ENCODE measurements at regions not wholly inside any gene's neighbourhood (a gene's known extent, or its start where the extent isn't known, plus 50 kb on each side); places are given as distances from the start of the nearest gene placed in this dataset.
"Not testable (repeated sequence)": the region's sequence is repeated elsewhere in the genome, so short reads cannot be mapped to it uniquely, and the experiment has no call there.

DNA sequence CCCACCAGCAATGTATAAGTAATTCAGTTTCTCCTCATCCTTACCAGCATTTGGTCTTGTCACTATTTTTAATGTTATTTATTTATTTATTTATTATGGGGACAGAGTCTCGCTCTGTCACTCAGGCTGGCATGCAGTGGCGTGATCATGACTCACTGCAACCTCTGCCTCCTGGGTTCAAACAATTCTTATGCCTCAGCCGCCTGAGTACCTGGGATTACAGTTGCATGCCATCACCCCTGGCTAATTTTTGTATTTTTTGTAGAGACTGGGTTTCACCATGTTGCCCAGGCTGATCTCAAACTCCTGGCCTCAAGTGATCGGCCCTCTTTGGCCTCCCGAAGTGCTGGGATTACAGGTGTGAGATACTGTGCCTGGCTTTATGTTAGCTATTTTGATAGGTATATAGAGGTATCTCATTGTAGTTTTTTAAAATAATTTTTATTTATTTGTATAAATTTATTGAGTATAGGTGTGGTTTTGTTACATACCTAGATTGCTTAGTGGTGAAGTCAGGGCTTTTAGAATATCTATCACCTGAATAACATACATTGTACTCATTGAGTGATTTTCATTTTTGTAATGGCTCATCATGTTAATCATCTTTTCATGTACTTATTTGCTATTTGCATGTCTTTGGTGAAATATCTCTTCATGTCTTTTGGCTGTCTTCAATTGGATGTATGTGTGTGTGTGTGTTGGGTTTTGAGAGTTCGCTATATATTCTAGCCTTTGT lies 53.3 kb downstream of the TANC2 start:
- DNase-seq (ENCODE audit: low spot score), result no peak

DNA sequence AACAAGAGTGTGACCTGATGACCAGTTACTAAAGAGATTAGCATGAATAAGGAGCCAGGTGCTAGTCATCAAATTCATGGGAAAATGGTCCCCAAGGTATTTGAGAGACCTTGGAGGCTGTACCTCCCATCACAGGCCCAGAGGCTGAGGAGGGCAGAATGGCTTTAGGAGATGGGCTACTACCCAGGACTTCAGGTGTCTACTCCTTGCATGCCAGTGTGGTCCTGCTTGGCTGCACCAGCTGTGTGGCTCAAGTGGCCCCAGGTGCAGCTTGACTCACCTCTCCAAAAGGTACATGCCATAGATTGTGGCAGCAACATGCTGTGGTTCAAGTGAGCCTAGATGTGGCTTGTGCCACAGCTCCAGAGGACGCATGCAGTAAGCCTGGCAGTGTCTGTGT lies 56.5 kb downstream of the TANC2 start:
- no peak for DNase-seq (ENCODE audit: low spot score)

DNA sequence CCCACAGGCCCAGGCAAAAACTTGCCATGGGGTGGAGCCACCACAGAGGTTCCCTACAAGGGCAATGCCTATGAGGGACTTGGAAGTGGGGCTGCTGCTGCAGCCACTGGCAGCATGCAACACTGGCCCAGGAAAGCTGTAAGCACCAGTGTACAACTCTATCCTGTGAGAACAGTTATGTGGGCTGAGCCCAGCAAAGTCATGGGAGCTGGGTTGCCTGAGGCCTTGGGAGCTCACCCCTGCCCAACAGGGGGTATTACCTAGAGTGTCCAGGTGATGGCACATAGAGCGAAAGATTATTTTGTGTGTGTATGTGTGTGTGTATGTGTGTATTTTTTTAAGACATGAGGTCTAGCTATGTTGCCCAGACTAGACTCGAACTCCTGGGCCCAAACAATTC lies 57.0 kb downstream of the TANC2 start:
- no peak for DNase-seq (ENCODE audit: low spot score)

DNA sequence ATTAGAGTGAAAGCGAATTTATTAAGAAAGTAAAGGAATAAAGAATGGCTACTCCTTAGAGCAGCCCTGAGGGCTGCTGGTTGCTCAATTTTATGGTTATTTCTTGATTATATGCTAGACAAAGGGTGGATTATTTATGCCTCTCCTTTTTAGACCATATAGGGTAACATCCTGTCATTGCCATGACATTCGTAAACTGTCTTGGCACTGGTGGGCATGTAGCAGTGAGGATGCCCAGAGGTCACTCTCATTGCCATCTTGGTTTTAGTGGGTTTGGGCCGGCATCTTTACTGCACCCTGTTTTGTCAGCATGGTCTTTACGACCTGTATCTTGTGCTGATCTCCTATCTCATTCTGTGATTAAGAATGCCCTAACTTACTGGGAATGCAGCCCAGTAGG lies 58.2 kb downstream of the TANC2 start:
- DNase-seq (ENCODE audit: low spot score), result no peak

DNA sequence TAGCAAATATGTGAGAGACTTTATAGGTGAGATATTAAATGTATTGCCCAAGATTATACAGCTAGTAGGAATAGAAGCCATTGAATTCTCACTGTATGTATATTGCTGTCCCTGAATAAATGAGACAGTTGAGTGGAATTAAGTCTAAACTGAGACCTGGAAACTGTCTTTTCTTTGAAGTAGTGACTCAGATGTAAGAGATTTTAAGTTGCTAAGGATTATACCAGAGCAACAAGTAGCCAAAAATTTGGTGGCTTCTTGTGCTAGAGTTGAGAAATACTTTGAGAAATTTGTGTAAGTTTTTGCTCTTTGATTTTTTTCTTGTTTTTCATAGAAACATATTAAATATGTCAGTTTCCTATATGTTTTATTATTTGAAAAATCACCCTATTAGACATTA lies 58.7 kb downstream of the TANC2 start:
- DNase-seq (ENCODE audit: low spot score), result no peak

DNA sequence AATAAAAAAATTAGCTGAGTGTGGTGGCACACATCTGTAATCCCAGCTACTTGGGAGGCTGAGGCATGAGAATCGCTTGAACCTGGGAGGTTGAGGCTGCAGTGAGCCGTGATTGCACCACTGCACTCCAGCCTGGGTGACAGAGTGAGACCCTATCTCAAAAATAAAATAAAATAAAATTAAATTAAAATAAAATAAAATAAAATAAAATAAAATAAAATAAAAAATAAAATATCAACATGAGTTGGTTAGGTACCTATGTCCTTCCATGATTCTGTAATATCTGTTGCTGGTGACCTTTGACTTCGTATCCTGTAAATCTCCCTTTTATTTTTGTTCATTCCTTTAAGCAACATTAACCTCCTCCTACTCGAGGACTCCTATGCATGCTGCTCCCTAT lies 59.6 kb downstream of the TANC2 start:
- not testable (repeated sequence) for DNase-seq (ENCODE audit: low spot score)

DNA sequence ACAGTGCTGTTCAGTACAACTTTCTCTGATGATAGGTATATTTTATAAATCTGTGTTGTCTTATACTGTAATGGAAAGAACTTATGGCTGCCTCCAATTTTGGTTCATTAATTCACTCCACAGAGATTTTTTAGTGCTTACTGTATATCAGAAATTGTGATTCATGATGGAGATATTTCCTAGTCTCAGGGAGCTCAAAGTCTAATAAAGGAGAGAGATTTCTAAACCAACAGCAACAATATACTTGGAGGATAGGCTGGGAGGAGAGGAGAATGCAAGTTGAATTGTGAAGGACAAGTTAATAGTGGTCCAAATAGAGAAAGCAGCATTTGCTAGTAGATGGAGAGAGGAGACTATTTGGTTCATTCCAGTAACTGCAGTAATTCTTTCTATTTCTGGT lies 63.5 kb downstream of the TANC2 start:
- no peak for DNase-seq (ENCODE audit: low spot score)

DNA sequence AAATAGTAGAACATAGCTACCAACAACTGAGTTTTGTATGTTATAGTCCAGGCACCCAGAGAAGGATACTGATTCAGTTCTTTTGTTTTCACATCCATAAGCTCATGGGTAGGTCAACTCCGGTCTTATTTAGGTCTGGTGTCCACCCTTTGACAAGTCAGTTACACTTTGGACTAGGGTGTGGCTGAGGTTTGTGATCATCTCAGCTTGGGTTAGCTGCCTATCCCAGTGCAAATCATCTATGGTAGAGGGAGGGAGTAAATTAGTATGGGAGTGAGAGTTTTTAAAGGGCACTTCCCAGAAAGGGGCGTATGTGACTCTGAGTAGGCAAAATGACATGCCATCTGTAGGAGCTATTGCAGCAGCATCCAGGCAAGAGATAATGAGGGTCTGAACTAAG lies 66.1 kb downstream of the TANC2 start:
- no peak for DNase-seq (ENCODE audit: low spot score)

DNA sequence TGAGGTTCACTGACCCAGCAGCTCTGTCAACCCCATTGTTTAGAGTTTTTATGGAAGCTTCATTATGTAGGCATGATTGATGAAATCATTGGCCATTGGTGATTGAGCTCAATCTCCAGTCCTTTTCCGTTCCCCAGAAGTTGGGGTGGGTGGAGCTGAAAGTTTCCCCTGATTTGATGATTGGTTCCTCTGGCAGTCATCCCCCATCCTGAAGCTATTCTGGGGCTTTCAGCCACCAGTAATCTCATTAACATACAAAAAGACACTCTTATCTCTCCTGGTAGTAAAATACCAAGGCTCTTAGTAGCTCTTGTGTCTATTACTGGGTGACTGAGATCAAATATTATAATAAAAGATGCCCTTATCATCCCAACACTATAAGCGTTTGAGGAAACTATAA lies 67.1 kb downstream of the TANC2 start:
- DNase-seq (ENCODE audit: low spot score), result no peak

DNA sequence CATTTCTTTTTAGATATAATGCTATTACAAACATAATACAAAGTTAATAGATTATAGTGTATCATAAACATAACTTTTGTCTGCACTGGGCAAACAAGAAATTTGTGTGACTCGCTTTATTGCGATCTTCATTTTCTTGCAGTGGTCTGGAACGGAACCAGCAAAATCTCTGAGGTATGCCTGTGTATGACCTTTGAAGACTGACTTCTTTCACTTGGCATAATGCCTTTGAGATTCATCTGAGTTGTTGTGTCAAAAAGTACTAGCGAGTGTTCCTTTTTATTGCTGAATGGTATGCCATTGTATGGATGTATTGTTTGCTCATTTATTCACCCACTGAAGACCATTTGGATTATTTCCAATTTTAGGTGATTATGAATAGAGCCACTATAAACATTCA lies 69.2 kb downstream of the TANC2 start:
- no peak for DNase-seq (ENCODE audit: low spot score)

DNA sequence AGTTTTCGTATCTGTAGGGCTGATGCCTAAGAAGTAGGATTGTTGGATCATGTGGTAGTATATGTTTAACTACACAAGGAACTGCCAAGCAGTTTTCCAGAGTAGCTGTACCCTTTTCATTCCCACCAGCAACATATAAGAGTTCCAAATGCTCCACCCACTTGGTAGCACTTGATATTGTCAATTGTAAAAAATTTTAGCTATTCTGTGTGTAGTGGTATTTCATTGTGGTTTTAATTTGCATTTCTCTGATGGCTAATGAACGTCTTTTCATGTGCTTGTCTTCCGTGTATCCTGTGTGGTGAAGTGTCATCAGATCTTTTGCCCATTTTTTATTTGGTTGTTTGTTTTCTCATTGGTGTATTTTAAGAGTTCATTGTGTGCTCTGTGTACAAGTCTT lies 69.7 kb downstream of the TANC2 start:
- DNase-seq (ENCODE audit: low spot score), result no peak

DNA sequence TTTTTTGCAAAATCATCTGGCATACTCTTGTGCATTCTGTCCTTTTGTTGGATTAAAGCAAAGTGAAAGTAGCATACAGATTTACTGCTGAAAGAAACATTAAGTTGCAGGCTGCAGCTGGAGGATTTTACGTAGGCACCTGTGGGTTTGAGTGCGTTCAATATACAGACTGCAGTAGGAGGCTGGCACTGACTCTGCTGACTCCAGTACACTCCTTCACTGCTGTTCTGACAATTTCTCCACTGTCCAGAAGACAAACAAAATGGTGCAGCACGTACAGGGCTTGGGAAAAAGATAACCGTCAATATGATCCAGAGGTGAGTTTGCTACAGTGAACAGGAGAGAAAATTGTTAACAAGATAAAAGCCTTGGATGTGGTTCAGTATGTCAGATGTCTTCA lies 73.3 kb downstream of the TANC2 start:
- no peak for DNase-seq (ENCODE audit: low spot score)

DNA sequence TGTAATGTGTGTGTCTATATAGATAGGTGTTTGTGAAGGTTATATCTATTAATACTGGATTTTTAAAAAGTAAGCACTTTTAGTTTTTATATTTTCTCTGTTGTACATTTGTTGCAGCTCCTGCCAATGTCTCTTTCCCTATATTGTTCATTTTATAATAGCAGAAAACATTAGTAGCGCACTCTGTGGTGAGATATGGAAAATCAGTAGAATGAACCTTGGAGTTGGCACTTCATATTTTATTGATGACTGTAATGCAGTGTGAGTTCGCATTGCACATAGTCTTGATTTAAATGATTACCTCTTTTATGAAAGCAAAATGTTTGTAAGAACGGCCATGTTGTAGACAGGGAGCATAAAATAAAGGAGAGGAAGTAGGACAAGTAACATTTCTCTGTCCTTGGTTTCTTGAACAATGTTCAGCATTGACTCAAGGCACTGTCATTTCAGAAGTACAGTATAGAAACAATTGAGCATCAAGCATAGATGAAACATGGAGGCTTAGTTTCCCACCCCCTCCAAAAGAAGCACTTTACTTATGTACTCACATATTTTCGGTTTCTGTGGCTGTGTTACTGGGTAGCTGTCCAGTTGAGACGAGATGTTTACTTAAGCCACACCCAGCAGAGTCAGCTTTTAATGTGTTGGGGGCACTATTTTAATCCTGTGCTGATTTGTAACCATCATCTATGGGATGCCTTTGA lies 74.0 kb downstream of the TANC2 start:
- no peak for DNase-seq (ENCODE audit: low spot score)

DNA sequence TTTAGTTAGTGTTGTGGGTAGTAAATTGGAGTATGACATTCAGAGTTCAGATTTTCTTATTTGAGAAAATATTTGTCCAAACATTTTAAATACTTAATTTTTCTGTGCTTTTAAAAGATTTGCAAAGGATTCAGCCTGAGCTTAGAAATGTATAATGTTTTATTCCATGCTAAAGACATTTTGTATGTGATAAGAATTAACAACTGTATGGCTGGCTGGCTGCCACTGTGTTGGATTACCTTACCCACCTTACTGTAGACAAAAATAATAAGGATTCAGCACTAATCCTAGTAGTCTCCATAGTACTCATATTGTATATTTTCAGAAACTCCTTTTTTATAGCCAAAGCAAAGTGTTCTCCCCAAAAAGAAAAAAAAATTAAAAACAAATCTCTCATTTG lies 74.8 kb downstream of the TANC2 start:
- DNase-seq (ENCODE audit: low spot score), result no peak

DNA sequence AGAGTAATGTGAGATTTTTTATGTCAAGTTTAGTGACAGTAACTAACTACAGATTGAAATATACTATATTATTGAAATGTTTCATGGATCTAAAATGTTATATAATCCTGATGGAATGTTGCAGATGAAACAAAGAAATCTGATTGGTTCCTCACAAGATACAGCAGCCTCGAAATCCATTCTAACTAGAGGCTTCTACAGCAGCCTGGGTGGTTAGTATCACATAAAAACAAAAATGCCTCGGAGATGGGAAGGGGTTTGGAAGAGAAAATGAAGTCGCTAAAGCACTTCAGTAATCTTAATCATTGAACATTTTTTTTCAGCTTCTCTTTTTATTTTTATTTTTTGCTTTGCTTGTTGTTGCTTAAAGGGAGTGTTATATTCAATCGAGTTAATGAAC lies 75.2 kb downstream of the TANC2 start:
- DNase-seq (ENCODE audit: low spot score), result no peak

DNA sequence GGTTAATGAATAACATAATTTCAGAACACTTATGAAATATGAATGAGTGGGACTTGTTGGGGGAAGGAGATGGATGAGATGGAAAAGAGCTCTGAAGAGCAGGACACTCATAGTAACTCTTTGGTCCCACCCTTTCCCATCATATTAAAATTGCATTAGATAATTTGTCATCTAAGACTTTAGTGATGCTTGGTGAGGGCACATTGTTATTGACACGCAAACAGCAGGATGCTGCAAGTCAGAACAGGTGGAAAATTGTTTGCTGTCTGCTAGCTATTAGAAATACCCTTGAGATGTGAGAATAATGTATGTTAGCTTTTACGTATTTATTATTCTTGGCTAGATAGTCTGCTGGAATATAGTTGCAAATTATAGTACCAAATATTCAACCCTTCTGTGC lies 75.7 kb downstream of the TANC2 start:
- no peak for DNase-seq (ENCODE audit: low spot score)

DNA sequence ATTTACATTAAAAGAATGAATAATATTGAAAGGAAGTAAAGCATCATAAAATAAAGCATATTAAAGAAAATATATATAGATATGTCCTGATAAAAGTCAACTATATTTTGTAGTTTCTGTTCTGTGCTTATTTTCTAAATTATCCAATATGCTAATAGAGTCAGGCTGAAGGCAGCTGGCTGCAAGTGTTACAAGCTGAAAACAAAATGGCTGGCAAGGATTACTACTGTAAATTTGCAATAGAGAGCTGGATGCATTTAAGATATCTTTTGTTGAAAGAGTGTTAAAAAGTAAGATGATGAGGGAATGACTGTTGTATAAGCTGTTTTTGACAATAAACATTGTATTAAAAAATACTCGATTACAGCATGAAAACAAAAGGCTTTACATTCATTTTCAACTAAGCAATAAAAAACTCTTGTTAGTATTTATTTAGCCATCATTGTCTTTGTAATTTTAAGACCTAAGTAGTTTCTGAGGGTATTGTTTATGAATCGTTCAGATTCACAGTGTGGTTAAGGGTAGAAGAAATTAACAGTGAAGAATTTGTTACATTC lies 76.3 kb downstream of the TANC2 start:
- no peak for DNase-seq (ENCODE audit: low spot score)

DNA sequence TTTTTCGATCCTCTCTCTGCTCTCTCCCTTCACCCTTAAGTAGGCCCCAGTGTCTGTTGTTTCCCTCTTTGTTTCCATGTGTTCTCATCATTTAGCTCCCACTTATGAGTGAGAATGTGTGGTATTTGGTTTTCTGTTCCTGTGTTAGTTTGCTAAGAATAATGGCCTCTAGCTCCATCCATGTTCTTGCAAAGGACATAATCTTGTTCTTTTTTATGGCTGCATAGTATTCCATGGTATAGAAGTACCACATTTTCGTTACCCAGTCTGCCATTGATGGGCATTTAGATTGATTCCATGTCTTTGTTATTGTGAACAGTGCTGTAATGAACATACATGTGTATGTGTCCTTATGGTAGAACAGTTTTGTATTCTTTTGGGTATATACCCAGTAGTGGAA lies 91.5 kb downstream of the TANC2 start:
- not testable (repeated sequence) for DNase-seq (ENCODE audit: low spot score)

DNA sequence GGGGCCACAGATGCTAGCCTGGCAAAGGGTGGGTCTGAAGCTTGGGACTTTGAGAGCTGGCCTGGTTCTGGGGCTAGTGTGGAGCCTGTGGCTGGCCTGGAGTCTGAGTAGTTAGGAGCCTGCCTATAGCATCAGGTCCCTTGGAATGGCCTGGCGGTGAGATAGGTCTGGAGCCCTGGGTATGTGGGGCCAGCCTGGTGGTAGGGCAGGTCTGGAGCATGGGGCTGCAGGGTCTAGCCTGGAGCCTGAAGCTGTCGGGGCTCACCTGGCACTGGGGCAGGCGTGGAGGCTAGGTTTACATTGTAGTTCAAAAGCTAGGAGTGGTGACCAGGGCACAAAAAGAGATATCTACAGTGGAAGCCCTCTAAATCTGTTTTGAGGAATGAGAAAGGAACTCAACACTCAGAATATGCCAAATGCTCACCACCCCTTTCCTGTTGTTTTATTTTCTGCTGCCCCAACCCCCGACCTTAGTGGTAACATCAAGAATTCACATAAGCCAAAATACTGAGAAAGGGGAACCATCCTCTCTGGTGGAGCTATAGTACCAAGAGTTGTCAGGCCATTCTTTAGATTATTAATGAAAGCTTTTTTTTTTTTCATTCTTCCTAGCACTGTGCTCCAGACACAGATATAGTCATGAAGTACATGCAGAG lies 100.3 kb downstream of the TANC2 start:
- no peak for DNase-seq (ENCODE audit: low spot score)

DNA sequence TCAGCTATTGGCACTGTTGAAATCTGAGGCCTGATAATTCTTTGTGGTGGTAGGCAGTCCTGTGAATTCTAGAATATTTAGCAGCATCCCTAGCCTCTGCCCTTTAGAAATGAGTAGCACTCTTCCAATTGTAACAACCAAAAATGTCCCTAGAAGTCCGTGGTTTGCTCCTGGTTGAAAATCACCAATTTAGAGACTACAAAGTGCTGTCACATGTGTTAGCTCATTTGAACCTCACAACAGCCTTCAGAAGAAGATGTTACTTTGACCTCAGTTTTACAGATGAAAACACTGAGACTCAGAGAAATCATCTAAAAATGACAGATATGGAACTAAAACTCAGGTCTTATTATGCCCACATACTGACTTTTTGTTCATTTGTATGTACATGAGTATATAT lies 103.2 kb downstream of the TANC2 start:
- no peak for DNase-seq (ENCODE audit: low spot score)

DNA sequence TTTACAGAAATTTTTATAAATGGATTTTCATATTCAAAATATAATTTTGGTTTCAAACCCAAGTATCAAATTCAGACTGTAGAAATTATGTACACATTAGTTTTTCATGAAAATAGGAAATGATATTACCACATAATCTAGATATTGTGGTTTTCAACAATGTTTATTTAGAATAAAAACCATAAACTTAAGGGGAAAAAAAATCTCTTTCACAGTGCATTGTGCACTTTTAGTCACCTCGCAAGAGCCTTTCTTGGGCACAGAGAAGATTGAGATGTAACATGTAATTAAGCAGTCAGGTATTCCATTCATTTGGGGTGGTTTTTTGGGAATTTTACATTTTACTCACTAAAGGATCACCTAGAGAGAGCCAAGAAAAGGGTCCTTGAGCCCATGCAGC lies 104.0 kb downstream of the TANC2 start:
- DNase-seq (ENCODE audit: low spot score), result no peak

DNA sequence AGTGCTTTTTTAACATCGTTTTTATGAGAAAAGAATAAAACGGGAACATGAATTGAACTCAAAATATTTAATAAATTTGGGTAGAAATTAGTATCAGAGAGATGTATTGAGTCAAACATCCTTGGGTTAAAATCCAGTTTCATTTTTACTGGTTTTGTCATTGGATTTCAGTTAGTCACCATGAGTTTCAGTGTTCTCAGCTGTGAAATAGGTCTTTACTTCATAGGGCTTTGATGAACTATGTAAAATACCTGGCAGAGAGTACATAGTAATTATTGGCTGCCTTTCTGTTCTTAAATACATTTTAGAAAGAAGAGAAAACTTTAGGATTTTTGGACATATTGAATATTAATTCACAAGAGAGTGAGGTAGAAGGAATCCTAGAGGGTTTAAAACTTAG lies 105.8 kb downstream of the TANC2 start:
- DNase-seq (ENCODE audit: low spot score), result no peak

DNA sequence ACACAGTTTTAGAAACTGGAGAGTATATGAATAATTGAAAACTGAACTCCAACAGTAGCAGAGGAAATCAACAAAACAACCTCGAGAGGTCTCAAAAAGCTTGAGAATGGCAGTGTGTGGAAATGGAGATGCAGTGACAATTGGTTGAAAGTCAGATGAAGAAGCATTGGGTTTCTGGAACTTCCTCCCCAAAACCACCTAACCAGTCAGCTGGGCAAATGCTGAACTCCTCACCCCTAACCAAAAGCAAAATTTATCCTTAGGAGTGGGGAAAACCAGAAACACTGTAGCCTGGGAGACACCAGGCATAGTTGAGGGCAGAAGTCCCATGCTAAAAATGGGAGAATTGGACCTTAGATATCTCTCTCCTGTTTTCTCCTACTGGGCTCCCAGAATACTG lies 109.9 kb downstream of the TANC2 start:
- no peak for DNase-seq (ENCODE audit: low spot score)

Measured in SK-N-DZ (cell line).